Fibroblast of mammary gland (primary cell): ENCODE measurements at regions not wholly inside any gene's neighbourhood (a gene's known extent, or its start where the extent isn't known, plus 50 kb on each side); places are given as distances from the start of the nearest gene placed in this dataset.

ENCODE experiments used
- DNase-seq: peaks from one replicate; pipeline ENCODE4 v3.0.0-alpha.2; 2010; ENCODE audit warnings: low read depth
- H3K4me3 ChIP-seq: 2 replicates; pipeline ENCODE4 v1.5.1; 2011; ENCODE audit warnings: low read depth, mild to moderate bottlenecking, low read length, moderate library complexity; ENCODE audit not compliant: control insufficient read depth
- CTCF ChIP-seq: conservative IDR thresholded peaks from 2 replicates; pipeline ENCODE4 v1.5.1; 2011; ENCODE audit warnings: low read depth, low read length, inconsistent platforms; ENCODE audit not compliant: control insufficient read depth, insufficient read depth

GRCh38 chr2:152826581-152827279 lies 108.3 kb downstream of the ARL6IP6 start:
- peak; percentile 58 for DNase-seq
- H3K4me3 ChIP-seq = no peak overlapping the region
- TF ChIP-seq CTCF = no peak

- peak; percentile 13 for DNase-seq
- no peak overlapping the region for H3K4me3 ChIP-seq
- no peak for TF ChIP-seq CTCF
These were observed 107.4 kb downstream of the ARL6IP6 start for GRCh38 chr2:152825834-152826233.

GRCh38 chr2:152823905-152824304 lies 105.5 kb downstream of the ARL6IP6 start:
- H3K4me3 ChIP-seq = no peak overlapping the region

GRCh38 chr2:152822676-152823075 lies 104.3 kb downstream of the ARL6IP6 start:
- DNase-seq = no peak
- no peak for TF ChIP-seq CTCF
- H3K4me3 ChIP-seq = no peak overlapping the region

More at GRCh38 chr2:152823905-152824304, 105.5 kb downstream of the ARL6IP6 start:
- no peak for DNase-seq
- no peak for TF ChIP-seq CTCF

- DNase-seq = no peak
- TF ChIP-seq CTCF = no peak
These were observed 101.6 kb downstream of the ARL6IP6 start for GRCh38 chr2:152820048-152820447.

GRCh38 chr2:152815634-152816257 lies 97.3 kb downstream of the ARL6IP6 start:
- no peak overlapping the region for H3K4me3 ChIP-seq
- DNase-seq = no peak
- no peak for TF ChIP-seq CTCF

More at GRCh38 chr2:152820048-152820447, 101.6 kb downstream of the ARL6IP6 start:
- H3K4me3 ChIP-seq = no peak overlapping the region
